Activated naive CD4-positive, alpha-beta T cell treated with anti-CD3 and anti-CD28 coated beads for 36 hours (primary cell): ENCODE measurements at regions not wholly inside any gene's neighbourhood (a gene's known extent, or its start where the extent isn't known, plus 50 kb on each side); places are given as distances from the start of the nearest gene placed in this dataset.

Experiments used
- CTCF ChIA-PET: fragments of 350-600 bp; sonication (Branson Sonifier 250); formaldehyde crosslinking; loops from one replicate; lab custom pipeline; 2021; ENCODE audit warnings: antibody characterized with exemption; lab: Charles Lee
- DNase-seq: peaks from one replicate; pipeline ENCODE4 v3.0.0-alpha.2; 2020
- H3K27ac Mint-ChIP-seq: one replicate; pipeline ENCODE4 v1.8.0; 2021; ENCODE audit warnings: mild to moderate bottlenecking, mixed read lengths
- H3K27me3 Mint-ChIP-seq: one replicate; pipeline ENCODE4 v1.8.0; 2021; ENCODE audit warnings: low read depth, mixed read lengths
- H3K36me3 Mint-ChIP-seq: one replicate; pipeline ENCODE4 v1.8.0; 2021; ENCODE audit warnings: low read depth, mixed read lengths
- H3K4me1 Mint-ChIP-seq: one replicate; pipeline ENCODE4 v1.8.0; 2021; ENCODE audit warnings: low read depth, mixed read lengths
- H3K4me3 Mint-ChIP-seq: one replicate; pipeline ENCODE4 v1.8.0; 2021; ENCODE audit warnings: mild to moderate bottlenecking, moderate library complexity, mixed read lengths
- H3K9me3 Mint-ChIP-seq: one replicate; pipeline ENCODE4 v1.8.0; 2021; ENCODE audit warnings: mixed read lengths
- intact Hi-C: fragments of 100-400 bp; cut with micrococcal nuclease; formaldehyde crosslinking; loops from one replicate; pipeline ENCODE4 v1.15.1; 2023

DNA sequence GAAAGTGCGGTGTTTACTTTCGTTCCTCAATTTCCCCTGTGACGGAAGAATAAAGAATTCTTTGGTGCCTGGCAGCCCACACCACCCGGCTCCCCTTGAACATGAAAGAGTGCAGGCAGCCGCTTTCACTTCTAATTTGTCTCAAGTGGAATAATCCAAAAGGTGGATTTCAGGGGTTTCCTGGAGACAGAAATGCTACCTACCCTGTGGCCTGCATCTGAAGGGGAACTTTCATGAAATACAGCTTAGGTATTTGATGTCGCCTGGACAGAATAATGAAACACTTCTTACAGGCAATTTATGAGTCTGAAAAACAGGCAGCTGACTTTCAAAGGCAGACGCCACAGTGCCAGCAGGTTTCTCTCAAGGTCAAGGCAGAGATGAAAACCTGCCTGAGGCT lies 169.5 kb upstream of the USP24 start:
- Mint-ChIP-seq H3K27ac (no peak overlapping the region), H3K4me3 (no peak overlapping the region), H3K4me1 (peaks cover 4% of the 10 kb centered on the region), H3K27me3 (no peaks in the 10 kb centered on the region), H3K9me3 (peaks cover 2% of the 10 kb centered on the region), H3K36me3 (no peaks in the 10 kb centered on the region)
- intact Hi-C loops: no loop called here
- CTCF ChIA-PET: no interaction called here
- peak; percentile 17 for DNase-seq

- intact Hi-C loops: no loop called here
- no peak overlapping the region for H3K4me3 Mint-ChIP-seq
- no peak overlapping the region for H3K27ac Mint-ChIP-seq
- no peaks in the 10 kb centered on the region for H3K27me3 Mint-ChIP-seq
- CTCF ChIA-PET: no interaction called here
- H3K9me3 Mint-ChIP-seq: peaks cover 2% of the 10 kb centered on the region
- H3K4me1 Mint-ChIP-seq: peaks cover 6% of the 10 kb centered on the region
- no peaks in the 10 kb centered on the region for H3K36me3 Mint-ChIP-seq
- no peak for DNase-seq
Observed at GRCh38 chr1:55382806-55383305, 167.7 kb upstream of the USP24 start.

- Mint-ChIP-seq H3K9me3 (peaks cover 2% of the 10 kb centered on the region), H3K36me3 (no peaks in the 10 kb centered on the region), H3K27ac (no peak overlapping the region), H3K4me1 (peaks cover 6% of the 10 kb centered on the region), H3K27me3 (no peaks in the 10 kb centered on the region), H3K4me3 (no peak overlapping the region)
- intact Hi-C loops: no loop called here
- CTCF ChIA-PET: interaction anchor here (1.2 kb wide), 1 partner anchor 98 kb away, joined by 3 read pairs; no protein-coding TSS in a partner anchor
- no peak for DNase-seq
Observed at GRCh38 chr1:55381983-55382382, 166.8 kb upstream of the USP24 start.

DNA sequence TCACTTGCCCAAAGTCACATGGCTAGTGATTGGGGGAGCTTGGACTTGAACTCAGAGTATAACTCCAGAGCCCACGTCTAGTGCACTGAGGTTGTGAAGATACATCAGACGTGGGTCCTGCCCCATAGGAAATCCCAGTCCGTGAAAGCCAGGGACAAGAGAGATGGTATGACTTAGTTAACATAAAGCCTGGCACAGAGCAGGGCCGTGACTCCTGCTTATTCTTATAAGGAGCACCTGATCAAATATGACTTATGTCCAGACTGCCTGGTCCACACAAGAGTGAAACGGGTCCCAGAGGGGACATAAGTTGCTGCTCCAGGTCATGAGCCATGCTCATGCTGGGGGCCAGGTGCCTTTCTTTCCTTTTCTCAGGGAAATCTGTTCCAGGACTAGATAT lies 166.3 kb upstream of the USP24 start:
- no peaks in the 10 kb centered on the region for H3K27me3 Mint-ChIP-seq
- CTCF ChIA-PET: interaction anchor here (1.2 kb wide), 1 partner anchor 97 kb away, joined by 3 read pairs; no protein-coding TSS in a partner anchor
- peaks cover 6% of the 10 kb centered on the region for H3K4me1 Mint-ChIP-seq
- DNase-seq: no peak
- no peaks in the 10 kb centered on the region for H3K36me3 Mint-ChIP-seq
- no peak overlapping the region for H3K4me3 Mint-ChIP-seq
- H3K27ac Mint-ChIP-seq: no peak overlapping the region
- H3K9me3 Mint-ChIP-seq: peaks cover 2% of the 10 kb centered on the region
- intact Hi-C loops: no loop called here

- no peaks in the 10 kb centered on the region for H3K27me3 Mint-ChIP-seq
Observed at GRCh38 chr1:55380355-55380970, 165.3 kb upstream of the USP24 start.

GRCh38 chr1:55378582-55378981 lies 163.4 kb upstream of the USP24 start:
- peak; percentile 58 for DNase-seq
- Mint-ChIP-seq H3K36me3 (no peaks in the 10 kb centered on the region), H3K9me3 (no peaks in the 10 kb centered on the region), H3K4me3 (no peak overlapping the region), H3K4me1 (peaks cover 3% of the 10 kb centered on the region), H3K27me3 (no peaks in the 10 kb centered on the region), H3K27ac (no peak overlapping the region)
- CTCF ChIA-PET: interaction anchor here (0.8 to 1.4 kb wide), 6 partner anchors 13 to 1206 kb away, joined by 3 to 5 read pairs (median 3); no protein-coding TSS in a partner anchor
- intact Hi-C loops: loop anchor here (2.0 to 5.0 kb wide), 3 partner anchors 1206 to 1444 kb away; no protein-coding TSS in a partner anchor

More at GRCh38 chr1:55380355-55380970, 165.3 kb upstream of the USP24 start:
- H3K4me3 Mint-ChIP-seq: no peak overlapping the region
- H3K4me1 Mint-ChIP-seq: peaks cover 6% of the 10 kb centered on the region
- no peaks in the 10 kb centered on the region for H3K9me3 Mint-ChIP-seq
- no peak for DNase-seq
- CTCF ChIA-PET: interaction anchor here (0.7 to 1.4 kb wide), 3 partner anchors 96 to 312 kb away, joined by 3 read pairs; no protein-coding TSS in a partner anchor
- no peaks in the 10 kb centered on the region for H3K36me3 Mint-ChIP-seq
- H3K27ac Mint-ChIP-seq: no peak overlapping the region
- intact Hi-C loops: no loop called here

GRCh38 chr1:55376897-55377296 lies 161.7 kb upstream of the USP24 start:
- CTCF ChIA-PET: interaction anchor here (0.9 to 1.7 kb wide), 7 partner anchors 13 to 160 kb away, joined by 3 to 9 read pairs (median 4); no protein-coding TSS in a partner anchor
- Mint-ChIP-seq H3K4me3 (no peak overlapping the region), H3K36me3 (no peaks in the 10 kb centered on the region), H3K27me3 (no peaks in the 10 kb centered on the region), H3K9me3 (no peaks in the 10 kb centered on the region), H3K27ac (no peak overlapping the region), H3K4me1 (peaks cover 3% of the 10 kb centered on the region)
- intact Hi-C loops: loop anchor here (5.0 kb wide), 2 partner anchors 1330 to 1445 kb away; no protein-coding TSS in a partner anchor
- no peak for DNase-seq

DNA sequence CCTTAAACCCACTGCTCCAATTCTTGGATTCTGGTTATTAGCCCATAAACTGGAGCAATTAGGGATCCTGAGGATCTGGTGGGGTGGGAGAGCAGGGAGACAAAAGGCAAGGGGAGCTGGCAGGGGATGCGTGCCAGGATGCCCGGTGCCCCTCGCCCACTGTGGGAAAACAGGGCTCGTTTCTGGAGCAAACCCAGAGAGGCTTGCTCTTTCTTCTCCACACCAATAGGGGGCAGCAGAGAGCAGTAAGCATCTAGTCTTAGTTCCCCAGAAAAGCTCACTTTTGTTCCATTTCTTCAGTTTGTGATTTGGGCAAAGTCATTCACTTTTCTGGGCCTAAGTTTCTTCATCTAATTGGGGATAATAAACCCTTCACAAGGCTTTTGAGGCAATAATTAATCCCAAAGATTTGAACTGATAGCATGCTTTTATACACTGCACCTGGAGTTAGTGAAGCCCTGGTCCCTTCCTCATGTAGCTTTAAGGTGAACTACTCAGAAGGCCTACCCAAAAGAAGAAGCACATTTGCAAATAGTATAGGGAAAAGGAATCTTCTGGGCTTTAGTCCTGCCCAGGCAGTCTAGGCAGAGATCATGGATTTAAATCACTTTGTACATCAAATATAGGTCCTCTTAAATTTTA lies 160.6 kb upstream of the USP24 start:
- Mint-ChIP-seq H3K4me3 (no peak overlapping the region), H3K27me3 (no peaks in the 10 kb centered on the region), H3K4me1 (peaks cover 3% of the 10 kb centered on the region), H3K9me3 (no peaks in the 10 kb centered on the region), H3K27ac (no peak overlapping the region), H3K36me3 (no peaks in the 10 kb centered on the region)
- CTCF ChIA-PET: interaction anchor here (0.7 to 1.8 kb wide), 22 partner anchors 12 to 1208 kb away, joined by 3 to 9 read pairs (median 3); no protein-coding TSS in a partner anchor
- peak; percentile 56 for DNase-seq
- intact Hi-C loops: loop anchor here (5.0 kb wide), 2 partner anchors 1332 to 1447 kb away; no protein-coding TSS in a partner anchor

GRCh38 chr1:55374801-55375616 lies 159.8 kb upstream of the USP24 start:
- H3K27ac Mint-ChIP-seq: no peak overlapping the region
- no peaks in the 10 kb centered on the region for H3K9me3 Mint-ChIP-seq
- H3K27me3 Mint-ChIP-seq: peaks cover 3% of the 10 kb centered on the region
- H3K36me3 Mint-ChIP-seq: no peaks in the 10 kb centered on the region
- DNase-seq: no peak
- H3K4me3 Mint-ChIP-seq: no peak overlapping the region
- H3K4me1 Mint-ChIP-seq: peaks cover 3% of the 10 kb centered on the region
- CTCF ChIA-PET: interaction anchor here (0.8 to 2.0 kb wide), 15 partner anchors 14 to 476 kb away, joined by 3 to 8 read pairs (median 4); no protein-coding TSS in a partner anchor
- intact Hi-C loops: loop anchor here (5.0 kb wide), 2 partner anchors 1332 to 1447 kb away; no protein-coding TSS in a partner anchor

DNA sequence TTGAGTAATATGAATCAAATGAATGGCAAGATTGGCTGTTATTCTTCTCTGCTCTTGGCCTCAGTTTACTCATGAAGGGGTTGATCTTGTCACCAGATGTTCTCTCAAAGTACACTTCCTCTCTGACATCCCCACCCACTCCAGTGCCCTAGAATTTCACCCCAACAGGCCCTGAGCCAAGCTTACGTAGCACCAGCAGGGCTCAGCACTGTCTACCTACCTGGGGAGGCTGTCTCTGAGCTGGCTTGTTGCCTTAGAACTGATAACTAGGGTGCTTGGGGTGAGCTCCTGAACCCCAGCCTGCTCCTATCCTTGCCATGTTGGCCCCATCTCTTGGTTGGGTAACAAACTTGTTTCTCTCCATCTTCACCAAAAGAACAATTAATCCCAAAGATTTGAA lies 159.1 kb upstream of the USP24 start:
- CTCF ChIA-PET: interaction anchor here (1.0 to 2.0 kb wide), 6 partner anchors 16 to 477 kb away, joined by 3 to 5 read pairs (median 4); no protein-coding TSS in a partner anchor
- Mint-ChIP-seq H3K27me3 (peaks cover 3% of the 10 kb centered on the region), H3K36me3 (no peaks in the 10 kb centered on the region), H3K4me1 (peaks cover 3% of the 10 kb centered on the region), H3K27ac (no peak overlapping the region), H3K9me3 (no peaks in the 10 kb centered on the region), H3K4me3 (no peak overlapping the region)
- DNase-seq: no peak
- intact Hi-C loops: no loop called here

DNA sequence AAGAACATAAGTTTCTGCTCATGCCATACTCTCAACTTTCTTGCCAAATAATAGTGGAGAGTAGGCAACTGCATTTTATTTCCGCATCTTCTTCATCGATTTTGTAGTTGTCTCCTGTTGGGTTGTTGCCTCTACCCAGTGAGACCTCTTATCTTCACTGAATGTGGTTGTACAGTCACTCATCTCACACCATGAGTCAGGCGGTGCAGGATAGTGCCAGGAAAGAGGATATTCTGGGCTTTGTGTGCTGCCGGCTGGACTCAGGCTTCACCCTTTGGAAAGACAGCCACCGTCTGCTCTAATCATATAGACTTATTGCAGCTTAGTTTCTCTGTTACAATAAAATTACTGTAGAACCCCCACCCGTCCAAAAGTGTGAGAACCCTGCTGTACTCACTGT lies 154.3 kb upstream of the USP24 start:
- no peak for DNase-seq
- Mint-ChIP-seq H3K9me3 (no peaks in the 10 kb centered on the region), H3K4me1 (no peaks in the 10 kb centered on the region), H3K36me3 (no peaks in the 10 kb centered on the region), H3K27me3 (peaks cover 10% of the 10 kb centered on the region), H3K27ac (no peak overlapping the region), H3K4me3 (no peak overlapping the region)
- intact Hi-C loops: no loop called here
- CTCF ChIA-PET: no interaction called here

DNA sequence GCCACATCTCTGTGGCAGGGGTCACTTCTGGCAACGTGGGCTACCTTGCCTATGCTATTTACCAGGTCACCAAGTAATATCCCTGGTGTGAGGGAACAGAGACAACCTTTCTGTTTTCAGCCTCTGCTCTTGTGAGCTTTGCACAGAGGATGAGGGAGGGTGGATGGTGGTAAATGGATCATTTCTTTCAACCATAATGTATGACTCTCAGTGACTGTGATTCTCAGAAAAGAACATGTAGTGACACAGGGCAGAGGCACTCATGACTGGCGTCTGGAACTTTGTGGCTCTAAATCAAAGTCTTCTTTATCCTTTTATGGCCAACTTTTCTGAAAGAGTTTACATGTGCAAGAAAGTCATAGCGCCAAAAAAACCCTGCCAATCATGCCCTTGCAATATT lies 153.5 kb upstream of the USP24 start:
- CTCF ChIA-PET: no interaction called here
- no peak for DNase-seq
- Mint-ChIP-seq H3K4me1 (no peaks in the 10 kb centered on the region), H3K27ac (no peak overlapping the region), H3K9me3 (no peaks in the 10 kb centered on the region), H3K27me3 (peaks cover 13% of the 10 kb centered on the region), H3K36me3 (no peaks in the 10 kb centered on the region), H3K4me3 (no peak overlapping the region)
- intact Hi-C loops: no loop called here
